NCI-H510A (cell line): ENCODE measurements at regions not wholly inside any gene's neighbourhood (a gene's known extent, or its start where the extent isn't known, plus 50 kb on each side); places are given as distances from the start of the nearest gene placed in this dataset.
A peak's percentile ranks its signal among the peaks of the same experiment; 100 is the strongest.

Experiments used
- DNase-seq: peaks from one replicate; lab custom pipeline; 2025; lab: John Stamatoyannopoulos, UW

- DNase-seq, result no peak
Observed at GRCh38 chr14:101025696-101026095, 122.2 kb upstream of the RTL1 start.

- DNase-seq, result no peak
Observed at GRCh38 chr14:101026341-101026740, 122.8 kb upstream of the RTL1 start.

DNA sequence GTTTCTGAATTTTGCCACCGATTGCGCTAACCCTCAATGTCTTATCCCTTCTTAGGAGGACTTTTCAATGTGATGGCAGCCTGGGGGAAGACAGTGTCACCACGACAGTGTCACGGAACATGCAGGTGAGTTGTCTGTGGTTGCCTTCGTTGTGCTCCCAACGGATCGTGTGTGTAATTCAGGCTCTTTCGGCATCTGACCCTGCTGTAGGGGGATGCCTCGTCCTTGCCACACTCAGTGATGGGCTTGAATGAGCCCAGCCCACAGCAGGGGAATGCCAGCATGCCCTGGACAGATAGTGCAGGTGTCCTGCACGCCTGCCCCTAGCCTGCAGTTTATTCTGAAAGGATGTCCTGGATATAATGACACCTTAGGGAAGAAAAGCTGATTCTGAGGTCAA lies 123.8 kb upstream of the RTL1 start:
- DNase-seq, result no peak

- no peak for DNase-seq
Observed at GRCh38 chr14:101027966-101028365, 124.4 kb upstream of the RTL1 start.

DNA sequence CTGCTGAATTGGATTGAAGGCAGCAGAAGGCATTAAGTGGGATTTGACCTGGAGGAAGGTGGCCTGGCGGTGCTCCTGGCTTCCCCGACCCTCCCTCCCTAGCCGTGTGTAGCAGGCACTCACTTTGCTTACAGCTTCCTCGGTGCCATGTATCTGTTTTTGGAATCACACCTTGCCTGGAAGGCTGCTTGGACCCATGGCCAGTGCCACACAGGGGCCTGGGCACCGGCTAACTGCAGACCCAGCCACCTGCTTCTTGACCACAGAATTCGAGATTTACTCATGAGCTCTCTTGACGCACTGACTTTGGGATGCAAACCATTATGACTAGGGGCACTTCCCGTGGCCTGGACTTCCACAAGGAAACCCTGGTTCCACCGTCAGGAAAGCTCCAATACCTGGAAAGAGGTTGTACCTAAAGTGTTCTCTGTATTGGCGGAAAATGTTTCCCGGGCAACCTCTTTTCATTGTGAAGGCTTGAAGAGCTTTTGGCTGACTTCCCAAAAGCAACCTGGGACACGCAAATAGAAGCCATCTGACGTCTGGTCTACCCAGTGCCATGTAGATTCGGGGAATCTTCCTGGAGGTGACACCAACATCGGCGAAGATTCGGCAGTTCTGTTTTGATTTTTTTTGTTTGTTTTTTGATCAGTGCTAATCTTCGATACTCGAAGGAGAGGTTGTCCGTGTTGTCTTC lies 125.6 kb upstream of the RTL1 start:
- DNase-seq, result no peak

DNA sequence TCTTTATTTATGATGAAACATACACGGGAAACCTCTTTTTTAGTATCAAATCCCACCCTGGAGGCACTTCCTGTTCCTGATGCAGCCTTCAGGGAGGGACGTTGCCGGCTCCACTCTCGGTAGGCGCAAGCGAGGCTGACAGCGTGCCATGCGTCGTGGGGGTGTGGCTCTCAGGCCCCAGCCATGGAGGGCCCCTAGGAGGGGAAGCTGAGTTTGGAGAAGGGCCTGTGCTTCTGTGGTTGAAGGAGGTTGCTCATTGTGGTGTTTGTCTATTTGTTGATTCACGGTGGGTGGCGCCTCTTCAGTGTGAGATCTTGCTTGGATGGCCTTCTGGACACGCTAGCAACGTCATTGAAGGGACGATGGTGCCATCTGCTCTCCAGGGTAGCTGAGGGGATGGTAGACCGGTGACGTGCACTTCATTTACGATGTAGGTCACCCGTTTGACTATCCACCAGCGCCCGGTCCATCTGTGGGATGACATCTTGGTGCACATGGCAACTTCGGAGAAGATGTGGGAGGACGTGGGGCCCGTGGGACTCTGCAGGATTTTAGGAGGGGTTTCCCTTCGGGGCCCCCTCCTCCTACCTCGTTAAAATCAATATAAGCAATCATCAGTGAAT lies 126.3 kb upstream of the RTL1 start:
- DNase-seq, result peak; percentile 49

DNA sequence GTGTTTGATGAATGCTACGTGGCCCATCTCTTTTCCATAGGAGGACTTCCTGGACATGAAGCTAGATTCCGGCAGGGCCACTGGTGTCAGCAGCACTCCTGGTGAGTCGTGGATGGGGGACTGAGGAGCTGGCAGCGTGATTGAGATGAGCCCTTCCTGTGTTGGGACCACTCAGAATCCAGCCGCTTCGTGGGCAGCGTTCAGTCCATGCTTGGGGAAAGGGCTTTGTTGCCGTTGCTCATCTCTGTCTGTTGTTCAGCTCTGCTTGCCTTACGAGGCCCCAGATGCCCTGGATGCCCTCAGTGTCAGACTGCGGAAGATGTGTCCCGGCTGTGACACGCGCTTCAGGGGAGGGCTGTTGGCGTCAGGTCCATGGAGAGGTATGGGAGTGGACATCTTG lies 127.1 kb upstream of the RTL1 start:
- no peak for DNase-seq

GRCh38 chr14:101031186-101031585 lies 127.7 kb upstream of the RTL1 start:
- DNase-seq, result no peak

DNA sequence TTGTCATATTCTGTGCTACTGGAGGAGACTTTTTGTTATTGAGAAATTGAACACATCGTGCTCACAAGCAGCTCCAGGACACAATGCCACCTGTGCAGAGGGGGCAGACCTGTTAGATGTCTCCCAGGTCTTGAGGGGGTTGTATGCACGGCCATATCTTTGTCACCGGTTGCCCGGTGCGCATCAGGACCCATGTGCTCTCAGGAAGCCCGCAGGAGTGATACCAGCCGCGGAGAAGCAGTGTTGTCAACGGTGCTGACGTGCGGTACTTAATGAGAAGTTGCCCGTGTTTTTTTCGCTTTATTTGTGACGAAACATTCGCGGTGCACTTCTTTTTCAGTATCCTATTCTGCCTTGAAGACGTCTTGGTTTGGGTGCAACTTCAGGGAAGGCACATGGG lies 128.2 kb upstream of the RTL1 start:
- DNase-seq, result no peak

DNA sequence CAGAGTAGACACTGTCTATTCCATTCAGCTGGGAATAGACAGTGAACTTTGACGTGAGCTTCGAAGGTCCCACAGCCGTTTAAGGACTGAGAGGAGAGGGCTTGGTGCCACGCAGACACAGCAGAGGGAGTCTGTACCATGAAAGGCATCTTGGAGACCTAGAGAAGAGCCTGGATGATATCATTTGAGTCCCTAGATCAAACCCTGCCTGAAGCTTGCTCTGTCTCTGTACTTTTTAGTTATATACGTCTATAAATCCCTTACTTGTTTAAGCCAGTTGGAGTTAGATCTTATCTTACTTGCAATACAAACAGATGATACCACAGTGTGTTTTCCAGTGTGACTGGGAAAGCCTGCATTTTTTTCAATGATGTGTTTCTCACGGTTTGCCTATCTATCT lies 128.9 kb upstream of the RTL1 start:
- no peak for DNase-seq

DNA sequence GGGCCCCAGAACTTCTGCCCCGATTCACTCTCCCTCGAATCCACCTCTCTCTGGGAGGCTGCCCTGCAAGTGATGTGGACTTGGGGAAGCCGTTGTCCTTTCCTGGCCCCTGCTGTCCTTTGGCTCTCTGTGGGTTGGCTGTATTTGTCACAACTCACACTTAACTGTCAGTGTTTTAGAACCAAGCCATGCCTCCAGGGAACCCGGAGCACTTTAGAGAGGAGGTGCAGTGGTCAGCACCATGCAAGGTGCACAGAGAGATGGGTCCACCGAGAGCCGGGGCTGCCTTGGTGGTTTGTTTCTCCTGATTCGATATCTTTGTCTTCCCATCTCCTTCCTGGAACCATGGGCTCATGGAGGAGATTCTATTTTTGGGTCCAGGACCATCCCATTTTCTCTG lies 129.5 kb upstream of the RTL1 start:
- no peak for DNase-seq

DNA sequence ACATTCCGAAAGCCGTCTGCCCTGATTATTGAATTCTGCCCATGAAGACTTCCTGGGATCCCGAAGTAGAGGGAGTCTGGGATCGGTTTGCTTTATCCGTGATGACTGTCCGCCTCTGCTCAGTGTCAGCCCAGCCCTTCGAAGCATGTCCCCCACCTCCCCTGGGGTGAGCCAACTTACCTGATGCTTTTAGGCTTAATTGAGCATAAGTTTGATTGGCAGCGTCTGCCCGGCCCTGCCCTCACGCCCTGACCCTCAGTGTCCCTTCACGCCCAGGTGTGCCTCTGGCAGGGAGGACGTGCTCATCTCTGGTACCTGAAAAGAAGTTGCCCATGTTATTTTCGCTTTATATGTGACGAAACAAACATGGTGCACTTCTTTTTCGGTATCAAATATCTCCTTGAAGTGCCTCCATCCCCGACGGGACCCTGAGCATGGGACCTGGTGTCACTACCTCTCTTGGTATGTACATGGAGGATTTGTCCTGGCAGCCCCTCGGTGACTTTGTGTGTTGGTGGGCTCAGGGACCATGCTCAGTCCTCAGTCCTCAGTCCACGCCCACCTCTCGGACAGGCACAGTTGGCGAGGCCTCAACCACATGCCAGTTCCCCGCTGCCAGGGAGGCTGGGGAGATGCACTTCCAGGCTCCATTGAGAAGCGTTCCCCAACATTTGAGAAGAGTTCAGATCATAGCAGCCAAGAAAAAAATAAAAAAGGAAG lies 130.1 kb upstream of the RTL1 start:
- no peak for DNase-seq

DNA sequence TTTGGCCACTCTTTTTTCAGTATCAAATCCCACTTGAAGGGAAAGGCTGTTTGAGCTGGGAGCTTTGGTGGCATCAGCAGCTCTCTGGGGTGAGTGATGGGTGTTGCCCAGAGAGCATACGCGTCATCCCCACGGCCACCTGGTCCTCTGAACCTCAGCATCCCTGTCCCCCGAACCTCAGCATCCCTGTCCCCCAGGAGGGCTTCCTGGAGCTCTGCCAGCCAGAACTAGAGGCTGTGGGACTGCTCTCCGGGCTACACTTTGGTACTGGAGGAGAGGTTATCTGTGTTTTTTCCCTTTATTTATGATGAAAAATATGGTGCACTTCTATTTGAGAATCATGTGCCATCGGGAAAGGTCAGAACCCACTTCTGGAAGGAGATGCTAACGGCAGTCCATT lies 131.5 kb upstream of the RTL1 start:
- no peak for DNase-seq

DNA sequence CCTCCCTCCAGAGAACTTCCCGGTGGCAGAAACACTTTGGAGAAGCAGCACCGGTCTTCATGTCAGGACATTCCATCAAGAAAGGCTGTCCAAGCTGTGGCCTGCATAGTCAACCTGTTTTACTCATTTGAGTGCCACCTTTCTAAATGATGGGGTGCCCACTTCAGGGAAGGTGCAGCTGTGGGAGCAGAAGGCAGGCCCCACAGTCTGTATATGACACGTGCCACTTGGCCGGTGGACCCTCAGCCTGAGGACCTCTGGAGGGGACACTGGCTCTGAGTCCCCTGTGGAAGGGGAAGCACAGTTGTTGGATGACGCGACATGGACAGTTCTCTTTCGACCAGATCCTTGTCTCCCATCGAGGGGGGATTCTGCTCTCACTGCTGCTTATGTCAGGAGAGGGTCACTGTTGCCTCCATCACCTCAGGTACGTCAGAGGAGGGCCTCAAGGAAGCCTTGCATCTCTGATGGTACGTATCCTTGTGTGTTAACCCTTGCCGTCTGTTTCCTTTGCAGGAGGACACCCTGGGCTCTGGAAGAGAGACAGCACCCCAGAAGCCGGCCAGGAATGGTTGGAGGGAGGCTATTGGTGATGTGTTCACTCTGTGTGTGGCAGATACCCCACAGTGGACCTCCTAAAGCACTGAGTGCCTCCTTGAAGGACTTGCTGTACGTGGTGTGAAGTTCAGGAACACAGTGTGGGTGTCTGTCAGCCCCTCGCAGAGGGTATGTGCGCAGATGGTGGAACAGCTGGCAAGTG lies 132.1 kb upstream of the RTL1 start:
- no peak for DNase-seq

DNA sequence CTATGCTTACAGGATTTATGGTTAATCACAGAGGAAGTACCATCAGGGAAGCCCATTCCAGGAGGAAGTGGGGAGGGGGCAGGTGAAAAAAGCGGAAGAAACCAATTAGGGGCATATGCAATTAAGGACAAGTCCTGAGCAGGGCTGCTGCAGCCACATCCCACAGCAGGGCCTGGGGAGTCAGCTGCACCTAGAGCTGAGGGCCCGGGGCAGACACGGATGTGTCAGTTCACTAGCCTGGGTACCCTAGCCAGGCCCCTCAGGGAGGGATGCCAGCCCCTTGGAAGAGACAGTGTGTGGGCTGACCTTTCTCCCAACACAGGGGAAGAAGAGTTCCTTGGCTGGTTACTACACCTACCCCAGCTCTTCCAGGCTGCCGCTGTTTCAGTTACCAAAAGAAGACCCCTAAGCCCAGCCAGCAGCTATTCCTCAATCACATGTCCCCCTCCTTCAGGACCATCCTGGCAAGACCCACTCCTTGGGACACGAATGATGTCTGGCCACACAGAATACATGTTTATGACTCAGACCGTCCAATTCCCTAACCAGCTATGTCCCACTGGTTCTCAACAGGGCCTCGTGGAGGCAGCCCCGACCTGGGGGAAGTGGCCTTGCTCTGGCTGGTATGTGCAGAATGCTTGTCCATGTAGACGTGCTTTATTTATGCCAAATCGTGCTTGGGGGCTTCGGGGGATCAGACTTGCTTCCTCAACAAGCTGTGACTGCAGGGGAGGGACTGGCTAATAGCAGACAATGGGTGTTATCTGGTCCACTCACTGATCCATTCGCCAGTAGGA lies 133.7 kb upstream of the RTL1 start:
- no peak for DNase-seq

DNA sequence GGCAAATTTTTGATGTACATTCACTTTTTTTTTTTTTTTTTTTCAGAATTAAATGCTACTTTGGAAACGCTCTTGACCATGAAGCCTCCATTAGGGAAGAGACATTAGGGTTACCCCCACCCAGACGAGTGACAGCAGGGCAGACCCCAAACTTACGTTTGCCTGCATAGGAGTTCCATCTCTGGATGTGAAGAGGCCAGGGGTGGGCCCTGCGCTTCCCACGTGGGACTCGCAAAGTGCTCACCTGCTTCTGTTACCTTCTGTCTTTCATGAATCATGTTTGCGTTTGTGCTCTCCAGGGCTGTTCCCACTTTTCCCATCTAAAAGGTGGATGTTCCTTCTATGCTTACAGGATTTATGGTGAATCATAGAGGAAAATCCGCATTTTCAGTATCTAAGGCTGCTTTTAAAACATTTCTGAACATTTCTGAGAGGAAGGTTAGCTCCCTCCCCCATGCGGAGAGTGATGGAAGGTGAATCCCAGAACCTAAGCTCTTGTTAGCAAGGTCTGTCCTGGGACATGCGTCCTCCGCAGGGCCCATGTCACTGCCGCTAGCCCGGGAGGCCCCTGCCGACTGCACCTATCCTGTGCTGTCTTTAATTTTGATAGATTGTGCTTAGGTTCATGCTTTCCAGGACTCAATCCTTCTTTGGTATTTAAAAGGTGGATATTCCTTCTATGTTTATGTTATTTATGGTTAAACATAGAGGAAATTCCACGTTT lies 135.7 kb upstream of the RTL1 start:
- no peak for DNase-seq

DNA sequence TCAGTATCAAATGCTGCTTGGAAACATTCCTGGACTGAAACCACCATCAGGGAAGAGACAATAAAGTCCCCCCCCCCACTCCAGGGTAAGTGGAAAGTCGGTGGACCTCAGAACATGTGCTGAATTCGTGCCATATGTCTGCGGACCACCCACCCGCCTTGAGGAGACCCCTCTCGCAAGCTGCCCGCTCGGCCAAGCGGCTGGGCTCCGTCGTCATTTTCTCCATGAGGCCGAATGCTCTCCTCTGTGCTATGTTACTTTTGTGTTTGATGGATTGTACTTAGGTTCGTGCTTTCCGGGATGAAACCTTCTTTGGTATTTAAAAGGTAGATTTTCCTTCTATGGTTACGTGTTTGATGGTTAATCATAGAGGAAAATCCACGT lies 136.2 kb upstream of the RTL1 start:
- DNase-seq, result no peak

- no peak for DNase-seq
Observed at GRCh38 chr14:101040538-101041442, 137.3 kb upstream of the RTL1 start.

GRCh38 chr14:101043891-101044290 lies 140.4 kb upstream of the RTL1 start:
- DNase-seq, result no peak

DNA sequence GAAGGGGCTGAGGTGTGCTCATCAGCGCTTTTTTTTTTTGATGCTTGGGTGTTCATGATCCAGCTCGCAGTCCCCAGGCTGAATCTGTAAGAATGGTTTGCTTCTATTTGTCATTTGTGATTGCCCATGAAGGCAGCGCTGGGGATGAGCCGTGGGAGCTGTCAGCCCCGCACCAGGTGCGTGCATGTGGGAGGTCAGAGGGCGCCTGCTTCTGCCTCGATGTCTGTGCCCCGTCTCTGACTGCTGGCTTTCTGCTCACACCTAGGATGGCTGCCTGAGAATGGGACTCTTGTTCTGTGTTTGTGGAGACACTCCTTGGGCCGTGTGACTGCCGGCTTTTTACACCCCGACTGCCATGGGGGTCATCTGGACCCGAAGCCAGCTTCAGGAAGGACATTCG lies 141.2 kb upstream of the RTL1 start:
- no peak for DNase-seq
